Heart left ventricle (tissue), 13 donors: ENCODE measurements at regions not wholly inside any gene's neighbourhood (a gene's known extent, or its start where the extent isn't known, plus 50 kb on each side); places are given as distances from the start of the nearest gene placed in this dataset.

Source experiments
- POLR2A ChIP-seq, 2 donors: fragments of 450-650 bp; IDR thresholded peaks; one replicate each; pipeline ENCODE4 v1.6.1; 2017; ENCODE audit warnings: antibody characterized with exemption in 2 of 2, mild to moderate bottlenecking in 2 of 2, moderate library complexity in 2 of 2
- TF ChIP-seq, protein P1 (sequence below), 12 donors: fragments of 200-600 bp; sonication (generic) in 4 of 12; IDR thresholded peaks; one replicate each; pipeline versions ENCODE4 v1.5.0 to v1.8.0; 2018 to 2022; ENCODE audit warnings: antibody characterized with exemption in 12 of 12, mild to moderate bottlenecking in 5 of 12
- donor health status: ischemic (EF 13 %, LVEDD 7.1; RV severe dilation, severe dysfunction).
- donor health status: DM: no; HTN: yes; CAD: no.
- donor health status: DM: no; HTN: no; CAD: no.
- donor health status: ischemic (EF 25% LVEDD 6.9; RV normal size, moderate dysfunction).
- donor health status: ischemic (EF 25% LVEDD 5.7; RV mildly dilated, moderate dysfunction).
- donor health status: ischemic (EF 35%, LVEDD 5.7; RV mildly dilated, moderate dysfunction).
- donor health status: nonischemic (EF 11% LVEDD 7.7; RV severe dilation, severe dysfunction).
- donor health status: DM: yes; HTN: yes; CAD: no.
- donor health status: PGD.
- donor health status: ischemic (EF 29% LVEDD 5.4; RV normal size, mild dysfunction).
- donor health status: nonischemic (EF 23%, LVEDD 6.1; RV moderate dilation, normal function).

DNA sequence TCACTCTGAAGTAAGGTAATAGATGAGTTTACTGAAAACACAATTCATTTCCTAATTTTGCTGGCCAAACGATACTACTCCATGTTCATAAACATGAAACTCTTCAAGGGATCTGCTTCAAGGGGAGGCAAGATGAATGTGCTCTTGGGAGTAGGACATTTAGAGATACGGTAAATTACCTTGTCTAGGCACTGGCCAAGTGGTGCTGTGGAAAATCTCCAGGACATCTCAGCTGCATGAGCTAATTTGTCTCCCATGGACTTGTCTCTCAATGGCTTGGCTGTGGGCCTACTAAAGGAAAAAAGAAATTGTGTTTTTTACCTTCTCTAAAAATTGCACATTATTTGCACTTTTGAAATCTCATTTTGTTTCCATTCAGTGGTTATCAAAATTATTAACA is 780.6 kb downstream of the LTN1 start:
- TF ChIP-seq, protein P1, sequence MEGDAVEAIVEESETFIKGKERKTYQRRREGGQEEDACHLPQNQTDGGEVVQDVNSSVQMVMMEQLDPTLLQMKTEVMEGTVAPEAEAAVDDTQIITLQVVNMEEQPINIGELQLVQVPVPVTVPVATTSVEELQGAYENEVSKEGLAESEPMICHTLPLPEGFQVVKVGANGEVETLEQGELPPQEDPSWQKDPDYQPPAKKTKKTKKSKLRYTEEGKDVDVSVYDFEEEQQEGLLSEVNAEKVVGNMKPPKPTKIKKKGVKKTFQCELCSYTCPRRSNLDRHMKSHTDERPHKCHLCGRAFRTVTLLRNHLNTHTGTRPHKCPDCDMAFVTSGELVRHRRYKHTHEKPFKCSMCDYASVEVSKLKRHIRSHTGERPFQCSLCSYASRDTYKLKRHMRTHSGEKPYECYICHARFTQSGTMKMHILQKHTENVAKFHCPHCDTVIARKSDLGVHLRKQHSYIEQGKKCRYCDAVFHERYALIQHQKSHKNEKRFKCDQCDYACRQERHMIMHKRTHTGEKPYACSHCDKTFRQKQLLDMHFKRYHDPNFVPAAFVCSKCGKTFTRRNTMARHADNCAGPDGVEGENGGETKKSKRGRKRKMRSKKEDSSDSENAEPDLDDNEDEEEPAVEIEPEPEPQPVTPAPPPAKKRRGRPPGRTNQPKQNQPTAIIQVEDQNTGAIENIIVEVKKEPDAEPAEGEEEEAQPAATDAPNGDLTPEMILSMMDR (IDR thresholded peaks at IDR 0.05) = no peak
- TF ChIP-seq POLR2A (IDR thresholded peaks at IDR 0.05) = no peak
